PFSK-1 (cell line): ENCODE measurements at regions not wholly inside any gene's neighbourhood (a gene's known extent, or its start where the extent isn't known, plus 50 kb on each side); places are given as distances from the start of the nearest gene placed in this dataset.

Source experiments
- POLR2AphosphoS5 ChIP-seq: IDR thresholded peaks from 2 replicates; pipeline ENCODE4 v1.6.1; 2012; ENCODE audit warnings: low read depth, mild to moderate bottlenecking, control low read depth, low read length, moderate library complexity
- REST ChIP-seq, 2 experiments: IDR thresholded peaks; 2 replicates each; pipeline versions ENCODE4 v1.6.1 to v1.8.0; 2011 to 2012; ENCODE audit warnings: low read depth in 2 of 2, low read length in 2 of 2, control low read depth in 1 of 2, inconsistent platforms in 1 of 2, mild to moderate bottlenecking in 1 of 2, moderate library complexity in 1 of 2; ENCODE audit not compliant: insufficient read depth in 1 of 2
- SIN3A ChIP-seq: IDR thresholded peaks from 2 replicates; pipeline ENCODE4 v1.6.1; 2012; ENCODE audit warnings: mild to moderate bottlenecking, low read length, moderate library complexity, borderline replicate concordance; ENCODE audit not compliant: insufficient read depth
- TAF1 ChIP-seq: IDR thresholded peaks from 2 replicates; pipeline ENCODE4 v1.6.1; 2012; ENCODE audit warnings: low read length, control low read depth, borderline replicate concordance; ENCODE audit not compliant: insufficient read depth

DNA sequence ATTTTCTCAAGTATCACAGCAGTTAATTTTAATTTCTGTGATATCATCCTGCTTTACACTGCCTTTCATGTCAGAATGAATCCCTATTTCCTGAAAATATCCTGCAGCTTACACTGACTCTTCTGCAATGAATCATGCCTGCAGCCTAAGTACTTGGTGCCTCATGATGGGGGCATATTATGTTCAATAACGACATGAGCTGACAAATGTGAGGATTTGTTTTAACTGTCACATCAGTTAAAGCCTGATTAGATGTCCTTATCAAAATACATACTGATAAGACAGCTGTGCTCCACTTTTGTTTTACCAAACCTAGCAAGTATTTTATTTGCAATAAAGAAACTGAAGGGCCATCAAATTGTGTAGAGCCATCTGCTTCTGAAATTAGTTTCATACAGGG, 359.9 kb upstream of the AGA start:
- TF ChIP-seq POLR2AphosphoS5 (no peak), SIN3A (no peak), TAF1 (no peak), REST (IDR thresholded peaks at IDR 0.05; ENCODE audit: insufficient read depth in 1 of 2, low read depth in 2 of 2, low read length in 2 of 2) (no peak)
